ENCODE measurements at regions not wholly inside any gene's neighbourhood (a gene's known extent, or its start where the extent isn't known, plus 50 kb on each side); places are given as distances from the start of the nearest gene placed in this dataset.

GRCh38 chr6:167711211-167711610 is 115.5 kb upstream of the AFDN start:
- TF ChIP-seq CTCF (IDR thresholded peaks at IDR 0.05; ENCODE audit: poor library complexity, severe bottlenecking) (no peak), TAF1 (IDR thresholded peaks at IDR 0.05; ENCODE audit: low read depth) (no peak), EP300 (conservative IDR thresholded peaks at IDR 0.05; ENCODE audit: poor library complexity, severe bottlenecking) (no peak), RAD21 (conservative IDR thresholded peaks at IDR 0.05) (no peak)
